ENCODE measurements at regions not wholly inside any gene's neighbourhood (a gene's known extent, or its start where the extent isn't known, plus 50 kb on each side); places are given as distances from the start of the nearest gene placed in this dataset.

DNA sequence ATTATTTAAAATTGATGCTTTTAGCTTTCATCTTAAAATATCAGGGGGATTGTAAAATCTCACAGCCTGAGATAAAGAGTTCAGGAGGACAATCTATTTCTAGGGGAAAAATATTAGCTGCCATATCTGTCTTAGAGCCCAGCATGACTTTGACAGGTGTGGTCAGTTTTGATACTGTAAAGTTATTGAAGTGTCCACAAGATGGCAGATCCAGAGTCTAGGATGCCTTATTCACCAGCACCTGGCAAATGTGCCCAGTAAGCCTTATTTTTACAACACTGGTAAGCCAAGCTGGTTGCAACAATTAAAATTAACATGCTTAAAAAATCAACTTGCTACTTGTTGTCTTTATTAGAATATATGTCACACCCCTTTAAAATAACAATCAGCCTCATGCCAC is 579.3 kb downstream of the SH2D4B start:
- no peaks in the 10 kb centered on the region for H3K27me3 ChIP-seq (ENCODE audit: low read depth)
- H3K4me3 ChIP-seq: no peak overlapping the region
- intact Hi-C loops (cut with DNase I): no loop called here
- H3K27ac ChIP-seq: no peak overlapping the region
- no peaks in the 10 kb centered on the region for H3K9me3 ChIP-seq
- DNase-seq (no peak), ATAC-seq (no peak)
- no peaks in the 10 kb centered on the region for H3K4me1 ChIP-seq
- TF ChIP-seq, protein P1, sequence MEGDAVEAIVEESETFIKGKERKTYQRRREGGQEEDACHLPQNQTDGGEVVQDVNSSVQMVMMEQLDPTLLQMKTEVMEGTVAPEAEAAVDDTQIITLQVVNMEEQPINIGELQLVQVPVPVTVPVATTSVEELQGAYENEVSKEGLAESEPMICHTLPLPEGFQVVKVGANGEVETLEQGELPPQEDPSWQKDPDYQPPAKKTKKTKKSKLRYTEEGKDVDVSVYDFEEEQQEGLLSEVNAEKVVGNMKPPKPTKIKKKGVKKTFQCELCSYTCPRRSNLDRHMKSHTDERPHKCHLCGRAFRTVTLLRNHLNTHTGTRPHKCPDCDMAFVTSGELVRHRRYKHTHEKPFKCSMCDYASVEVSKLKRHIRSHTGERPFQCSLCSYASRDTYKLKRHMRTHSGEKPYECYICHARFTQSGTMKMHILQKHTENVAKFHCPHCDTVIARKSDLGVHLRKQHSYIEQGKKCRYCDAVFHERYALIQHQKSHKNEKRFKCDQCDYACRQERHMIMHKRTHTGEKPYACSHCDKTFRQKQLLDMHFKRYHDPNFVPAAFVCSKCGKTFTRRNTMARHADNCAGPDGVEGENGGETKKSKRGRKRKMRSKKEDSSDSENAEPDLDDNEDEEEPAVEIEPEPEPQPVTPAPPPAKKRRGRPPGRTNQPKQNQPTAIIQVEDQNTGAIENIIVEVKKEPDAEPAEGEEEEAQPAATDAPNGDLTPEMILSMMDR (IDR thresholded peaks at IDR 0.05): no peak
- H3K36me3 ChIP-seq: no peaks in the 10 kb centered on the region

DNA sequence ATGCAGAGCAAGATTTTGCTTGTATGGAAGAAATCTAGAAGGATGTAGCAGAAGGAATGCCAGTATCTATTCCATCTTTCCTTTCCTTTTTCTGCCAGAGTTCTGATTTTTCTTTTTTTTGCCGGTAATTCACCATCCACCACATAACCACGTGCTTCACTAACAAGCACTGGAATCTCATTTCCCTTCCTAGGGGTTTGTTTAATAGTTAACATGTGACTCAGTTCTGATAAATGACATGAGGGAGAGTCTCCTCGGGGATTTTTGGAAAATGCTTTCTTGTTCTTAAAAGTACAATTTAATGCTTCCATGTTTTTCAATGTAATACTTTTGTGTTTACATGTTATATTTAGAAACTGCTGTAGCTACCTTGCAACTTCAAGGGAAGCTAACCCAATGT is 590.2 kb downstream of the SH2D4B start:
- Histone ChIP-seq H3K27me3 (ENCODE audit: low read depth) (no peaks in the 10 kb centered on the region), H3K9me3 (no peaks in the 10 kb centered on the region), H3K36me3 (no peaks in the 10 kb centered on the region), H3K4me3 (no peak overlapping the region), H3K27ac (no peak overlapping the region), H3K4me1 (no peaks in the 10 kb centered on the region)
- TF ChIP-seq, protein P1 (IDR thresholded peaks at IDR 0.05): no peak
- DNase-seq (no peak), ATAC-seq (no peak)
- intact Hi-C loops (cut with DNase I): no loop called here

DNA sequence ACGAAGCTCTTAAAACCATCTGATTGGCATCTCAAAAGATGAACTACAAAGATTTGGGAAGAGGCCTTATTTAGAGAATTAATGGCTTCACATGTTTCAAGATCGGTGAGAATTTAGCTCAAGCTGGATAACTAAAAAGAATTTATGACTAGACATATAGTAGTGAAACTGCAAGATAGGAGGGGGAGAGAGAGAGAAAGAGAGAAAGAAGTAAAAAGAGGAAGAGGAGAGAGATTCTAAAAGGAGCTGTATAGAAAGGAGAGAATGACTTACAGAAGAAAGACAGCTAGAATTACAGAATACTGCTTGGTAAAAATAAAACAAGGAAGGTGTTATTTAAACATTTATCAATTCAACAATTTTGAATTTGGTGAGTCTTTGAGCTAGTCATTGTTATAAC is 592.3 kb downstream of the SH2D4B start:
- Histone ChIP-seq H3K27me3 (ENCODE audit: low read depth) (no peaks in the 10 kb centered on the region), H3K9me3 (no peaks in the 10 kb centered on the region)
- ATAC-seq: no peak

DNA sequence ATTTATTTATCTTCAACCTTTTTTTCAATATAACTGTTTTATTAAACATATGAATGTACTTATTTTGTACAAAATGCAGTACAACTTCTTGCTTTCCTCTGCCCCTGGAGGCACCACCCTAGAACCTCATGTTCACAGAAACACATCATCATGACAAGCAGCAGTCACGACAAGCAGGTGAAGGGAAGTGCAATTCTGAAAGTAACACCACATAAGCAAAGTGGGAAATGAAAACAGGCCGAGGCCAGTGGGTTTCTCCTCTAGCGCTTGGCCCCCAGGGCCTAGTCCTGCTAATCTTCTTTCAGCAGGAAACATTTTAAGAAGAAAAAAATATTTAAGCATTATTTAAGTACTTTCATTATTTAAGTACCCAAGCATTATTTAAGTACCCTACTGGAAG is 598.1 kb downstream of the SH2D4B start:
- TF ChIP-seq, protein P1 (IDR thresholded peaks at IDR 0.05): no peak
- no peak overlapping the region for H3K4me3 ChIP-seq
- H3K27ac ChIP-seq: no peak overlapping the region
- DNase-seq (no peak), ATAC-seq (no peak)
- no peaks in the 10 kb centered on the region for H3K4me1 ChIP-seq
- intact Hi-C loops (cut with DNase I): no loop called here
- H3K27me3 ChIP-seq (ENCODE audit: low read depth): no peaks in the 10 kb centered on the region
- H3K9me3 ChIP-seq: no peaks in the 10 kb centered on the region
- no peaks in the 10 kb centered on the region for H3K36me3 ChIP-seq

More for the DNA sequence above, 592.3 kb downstream of the SH2D4B start:
- no peak overlapping the region for H3K27ac ChIP-seq
- no peak overlapping the region for H3K4me3 ChIP-seq
- H3K36me3 ChIP-seq: no peaks in the 10 kb centered on the region
- TF ChIP-seq, protein P1 (IDR thresholded peaks at IDR 0.05): no peak
- no peaks in the 10 kb centered on the region for H3K4me1 ChIP-seq
- intact Hi-C loops (cut with DNase I): no loop called here
- DNase-seq: no peak

DNA sequence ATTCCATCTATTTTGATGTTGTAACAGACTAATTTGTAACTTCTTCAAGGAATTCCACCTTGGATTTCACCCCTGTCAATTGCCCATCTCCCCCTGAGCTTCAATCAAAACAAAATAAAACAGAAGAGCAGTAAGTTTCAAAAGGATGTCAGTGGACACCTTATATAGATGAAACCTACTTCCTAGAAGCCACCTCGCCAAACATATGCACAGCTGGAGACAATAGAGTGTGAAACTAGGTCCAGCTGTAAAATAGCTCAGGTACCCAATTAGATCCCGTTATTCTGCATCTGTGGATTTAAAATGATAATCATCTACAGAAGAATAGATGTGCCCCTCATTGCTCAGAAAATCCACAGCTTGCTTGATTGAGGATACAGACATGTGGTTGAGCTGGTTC is 598.6 kb downstream of the SH2D4B start:
- Histone ChIP-seq H3K27ac (no peak overlapping the region), H3K4me1 (no peaks in the 10 kb centered on the region), H3K9me3 (no peaks in the 10 kb centered on the region), H3K36me3 (no peaks in the 10 kb centered on the region), H3K27me3 (ENCODE audit: low read depth) (no peaks in the 10 kb centered on the region), H3K4me3 (no peak overlapping the region)
- intact Hi-C loops (cut with DNase I): no loop called here
- ATAC-seq: no peak
- DNase-seq: no peak
- TF ChIP-seq, protein P1 (IDR thresholded peaks at IDR 0.05): no peak

DNA sequence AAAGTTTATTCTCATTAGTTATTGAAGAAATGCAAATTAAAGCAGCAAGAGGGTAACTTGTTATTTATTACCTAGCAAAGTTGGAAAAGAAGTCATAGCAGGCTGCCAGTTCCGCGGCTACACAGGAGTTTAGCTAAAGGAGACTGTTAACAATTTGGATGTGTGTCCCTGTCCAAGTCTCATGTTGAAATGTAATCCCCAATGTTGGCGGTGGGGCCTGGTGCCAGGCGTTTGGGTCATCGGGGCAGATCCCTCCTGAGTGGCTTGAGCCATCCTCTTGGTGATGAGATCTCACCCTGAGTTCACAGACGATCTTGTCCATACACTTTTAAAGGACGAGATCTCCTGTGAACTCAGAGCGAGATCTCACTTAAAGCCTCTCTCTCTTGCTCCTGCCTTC is 608.3 kb downstream of the SH2D4B start:
- Histone ChIP-seq H3K27ac (no peak overlapping the region), H3K27me3 (ENCODE audit: low read depth) (no peaks in the 10 kb centered on the region), H3K36me3 (no peaks in the 10 kb centered on the region), H3K4me1 (no peaks in the 10 kb centered on the region), H3K9me3 (no peaks in the 10 kb centered on the region), H3K4me3 (no peak overlapping the region)
- TF ChIP-seq, protein P1 (IDR thresholded peaks at IDR 0.05): no peak
- ATAC-seq (no peak), DNase-seq (no peak)
- intact Hi-C loops (cut with DNase I): no loop called here

Data from lower lobe of right lung (tissue), 2 donors.